Endodermal cell (in vitro differentiated cells): ENCODE measurements at regions not wholly inside any gene's neighbourhood (a gene's known extent, or its start where the extent isn't known, plus 50 kb on each side); places are given as distances from the start of the nearest gene placed in this dataset.
A peak's percentile ranks its signal among the peaks of the same experiment; 100 is the strongest.

Experiments used
- DNase-seq: peaks from one replicate; pipeline ENCODE4 v3.0.0-alpha.2; 2017
- H3K27ac ChIP-seq: 2 replicates; pipeline ENCODE4 v1.5.1; 2013; ENCODE audit warnings: mild to moderate bottlenecking, low read depth, low read length, moderate library complexity
- H3K27me3 ChIP-seq: 2 replicates; pipeline ENCODE4 v1.6.1; 2013; ENCODE audit warnings: mild to moderate bottlenecking, low read length, moderate library complexity; ENCODE audit not compliant: insufficient read depth, control insufficient read depth, poor library complexity, severe bottlenecking
- H3K36me3 ChIP-seq: 2 replicates; pipeline ENCODE4 v1.7.0; 2013; ENCODE audit warnings: mild to moderate bottlenecking, low read length, moderate library complexity; ENCODE audit not compliant: control insufficient read depth, insufficient read depth
- H3K4me1 ChIP-seq: one replicate; pipeline ENCODE4 v1.7.0; 2013; ENCODE audit warnings: low read length; ENCODE audit not compliant: control insufficient read depth, insufficient read depth
- H3K4me3 ChIP-seq: 2 replicates; pipeline ENCODE4 v1.5.1; 2013; ENCODE audit warnings: mild to moderate bottlenecking, low read length, moderate library complexity
- H3K9ac ChIP-seq: 2 replicates; pipeline ENCODE4 v1.6.1; 2013; ENCODE audit warnings: mild to moderate bottlenecking, low read length, moderate library complexity; ENCODE audit not compliant: poor library complexity, severe bottlenecking; ENCODE audit errors: extremely low read depth
- H3K9me3 ChIP-seq: 2 replicates; pipeline ENCODE4 v1.6.1; 2013; ENCODE audit warnings: mild to moderate bottlenecking, low read length, moderate library complexity; ENCODE audit not compliant: control insufficient read depth
- H3K27ac Mint-ChIP-seq: 2 replicates; pipeline ENCODE4 v1.8.0; 2020; ENCODE audit warnings: mixed read lengths
- H3K27me3 Mint-ChIP-seq: 2 replicates; pipeline ENCODE4 v1.8.0; 2021; ENCODE audit warnings: mild to moderate bottlenecking, mixed read lengths; ENCODE audit not compliant: insufficient read depth
- H3K36me3 Mint-ChIP-seq: 2 replicates; pipeline ENCODE4 v1.8.0; 2020; ENCODE audit warnings: low read depth, mixed read lengths
- H3K4me1 Mint-ChIP-seq: 2 replicates; pipeline ENCODE4 v1.8.0; 2020; ENCODE audit warnings: mixed read lengths
- H3K4me3 Mint-ChIP-seq: 2 replicates; pipeline ENCODE4 v1.8.0; 2020; ENCODE audit warnings: mild to moderate bottlenecking, moderate library complexity, mixed read lengths
- H3K9me3 Mint-ChIP-seq: 2 replicates; pipeline ENCODE4 v1.8.0; 2020; ENCODE audit warnings: mild to moderate bottlenecking, mixed read lengths
- WGBS, 2 experiments: methylation state at CpG; one replicate each; pipeline versions ENCODE4 v1.1.5 to v1.1.7; 2013; ENCODE audit warnings: missing lambda C conversion rate in 2 of 2, mixed read lengths in 1 of 2; ENCODE audit not compliant: insufficient coverage in 1 of 2, insufficient read length in 1 of 2; 5-methylcytosine and 5-hydroxymethylcytosine counted together
- TF ChIP-seq, protein P1 (sequence below): fragments of 200-600 bp; sonication (generic); conservative IDR thresholded peaks from 2 replicates; pipeline ENCODE4 v1.5.0; 2021; ENCODE audit warnings: antibody characterized with exemption, mild to moderate bottlenecking

GRCh38 chr7:33714208-33714607 lies 191.1 kb upstream of the BMPER start:
- TF ChIP-seq, protein P1, sequence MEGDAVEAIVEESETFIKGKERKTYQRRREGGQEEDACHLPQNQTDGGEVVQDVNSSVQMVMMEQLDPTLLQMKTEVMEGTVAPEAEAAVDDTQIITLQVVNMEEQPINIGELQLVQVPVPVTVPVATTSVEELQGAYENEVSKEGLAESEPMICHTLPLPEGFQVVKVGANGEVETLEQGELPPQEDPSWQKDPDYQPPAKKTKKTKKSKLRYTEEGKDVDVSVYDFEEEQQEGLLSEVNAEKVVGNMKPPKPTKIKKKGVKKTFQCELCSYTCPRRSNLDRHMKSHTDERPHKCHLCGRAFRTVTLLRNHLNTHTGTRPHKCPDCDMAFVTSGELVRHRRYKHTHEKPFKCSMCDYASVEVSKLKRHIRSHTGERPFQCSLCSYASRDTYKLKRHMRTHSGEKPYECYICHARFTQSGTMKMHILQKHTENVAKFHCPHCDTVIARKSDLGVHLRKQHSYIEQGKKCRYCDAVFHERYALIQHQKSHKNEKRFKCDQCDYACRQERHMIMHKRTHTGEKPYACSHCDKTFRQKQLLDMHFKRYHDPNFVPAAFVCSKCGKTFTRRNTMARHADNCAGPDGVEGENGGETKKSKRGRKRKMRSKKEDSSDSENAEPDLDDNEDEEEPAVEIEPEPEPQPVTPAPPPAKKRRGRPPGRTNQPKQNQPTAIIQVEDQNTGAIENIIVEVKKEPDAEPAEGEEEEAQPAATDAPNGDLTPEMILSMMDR, result no peak
- peaks cover 32% of the 10 kb centered on the region for H3K4me1 Mint-ChIP-seq
- Histone ChIP-seq H3K9ac (no peak overlapping the region), H3K27ac (no peak overlapping the region), H3K4me3 (no peak overlapping the region), H3K9me3 (no peaks in the 10 kb centered on the region), H3K27me3 (no peaks in the 10 kb centered on the region), H3K4me1 (peaks cover 6% of the 10 kb centered on the region), H3K36me3 (no peaks in the 10 kb centered on the region)
- no peak overlapping the region for H3K4me3 Mint-ChIP-seq
- H3K9me3 Mint-ChIP-seq, result no peaks in the 10 kb centered on the region
- 90 to 96% methylated on average over 4 to 5 of the region's 5 CpGs for WGBS, 2 experiments
- DNase-seq, result peak; percentile 43
- no peak overlapping the region for H3K27ac Mint-ChIP-seq
- H3K36me3 Mint-ChIP-seq, result no peaks in the 10 kb centered on the region
- peaks cover 6% of the 10 kb centered on the region for H3K27me3 Mint-ChIP-seq

- H3K36me3 Mint-ChIP-seq, result no peaks in the 10 kb centered on the region
- no peaks in the 10 kb centered on the region for H3K36me3 ChIP-seq
- no peak overlapping the region for H3K9ac ChIP-seq
- no peak overlapping the region for H3K4me3 Mint-ChIP-seq
- H3K27me3 Mint-ChIP-seq, result peaks cover 6% of the 10 kb centered on the region
- TF ChIP-seq, protein P1, result peak; percentile 93
- peaks cover 28% of the 10 kb centered on the region for H3K4me1 Mint-ChIP-seq
- peak; percentile 46 for DNase-seq
- peaks cover 13% of the 10 kb centered on the region for H3K9me3 ChIP-seq
- peak overlapping the region; percentile 80 for H3K27ac Mint-ChIP-seq
- no peak overlapping the region for H3K4me3 ChIP-seq
- WGBS, 2 experiments, result 33 to 81% methylated on average over 1 to 2 of the region's 2 CpGs
- no peak overlapping the region for H3K27ac ChIP-seq
- H3K4me1 ChIP-seq, result peaks cover 6% of the 10 kb centered on the region
- no peaks in the 10 kb centered on the region for H3K9me3 Mint-ChIP-seq
- no peaks in the 10 kb centered on the region for H3K27me3 ChIP-seq
Observed at GRCh38 chr7:33716581-33717477, 188.5 kb upstream of the BMPER start.

GRCh38 chr7:33719059-33719581 lies 186.2 kb upstream of the BMPER start:
- DNase-seq, result peak; percentile 22
- Mint-ChIP-seq H3K9me3 (no peaks in the 10 kb centered on the region), H3K36me3 (no peaks in the 10 kb centered on the region), H3K4me3 (no peak overlapping the region), H3K27me3 (peaks cover 6% of the 10 kb centered on the region), H3K4me1 (peaks cover 43% of the 10 kb centered on the region), H3K27ac (no peak overlapping the region)
- 94 to 95% methylated on average over 5 of the region's 5 CpGs for WGBS, 2 experiments
- Histone ChIP-seq H3K4me1 (peaks cover 17% of the 10 kb centered on the region), H3K9me3 (peaks cover 13% of the 10 kb centered on the region), H3K36me3 (no peaks in the 10 kb centered on the region), H3K27ac (no peak overlapping the region), H3K27me3 (no peaks in the 10 kb centered on the region), H3K4me3 (no peak overlapping the region), H3K9ac (no peak overlapping the region)
- TF ChIP-seq, protein P1, result no peak
